Amniotic stem cell (primary cell): ENCODE measurements at regions not wholly inside any gene's neighbourhood (a gene's known extent, or its start where the extent isn't known, plus 50 kb on each side); places are given as distances from the start of the nearest gene placed in this dataset.
"Not testable (repeated sequence)": the region's sequence is repeated elsewhere in the genome, so short reads cannot be mapped to it uniquely, and the experiment has no call there.

Source experiments
- DNase-seq: peaks from one replicate; lab custom pipeline; 2025; lab: John Stamatoyannopoulos, UW

DNA sequence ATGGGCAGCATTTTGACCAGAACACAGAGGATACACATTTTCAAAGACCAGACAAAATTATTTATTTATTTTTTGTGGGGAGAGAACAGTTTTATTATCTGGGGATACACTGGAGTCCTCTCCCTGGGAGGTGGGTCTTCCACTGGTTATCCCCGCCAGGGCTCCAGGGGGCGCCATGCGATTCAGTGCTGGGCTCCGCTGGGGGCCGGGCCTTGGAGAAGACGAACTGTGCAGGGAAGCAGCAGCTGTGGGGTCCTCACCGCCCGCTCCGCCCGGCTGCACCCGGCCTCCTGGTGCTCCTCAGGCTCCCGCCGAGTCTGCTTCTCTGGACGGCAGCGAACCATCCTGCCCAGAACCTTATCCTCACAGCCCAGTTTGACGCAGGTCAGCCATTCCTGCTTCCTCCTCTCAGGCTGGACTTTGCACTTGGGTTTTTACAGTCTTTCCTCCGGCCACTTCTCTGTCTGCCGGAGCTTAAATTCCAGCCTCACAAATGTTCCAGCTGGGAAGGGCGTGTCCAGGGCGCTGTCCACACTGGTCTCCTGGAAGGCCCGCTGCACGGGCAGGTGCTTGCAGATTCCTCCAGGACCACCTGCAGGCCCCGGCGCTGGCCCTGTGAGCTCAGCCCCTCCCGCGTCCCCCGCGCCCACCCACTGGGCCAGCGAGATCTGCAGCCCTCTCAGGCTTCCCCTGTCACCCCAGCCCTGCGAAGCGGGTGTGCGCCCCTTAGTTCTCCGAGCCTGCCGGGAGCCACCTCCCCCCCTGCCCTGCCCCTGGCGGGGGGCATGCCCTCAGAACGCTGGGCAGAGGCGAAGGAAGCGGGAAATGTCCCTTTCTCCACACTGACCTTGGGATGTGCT, 1830.0 kb upstream of the DEFB115 start:
- no peak for DNase-seq

DNA sequence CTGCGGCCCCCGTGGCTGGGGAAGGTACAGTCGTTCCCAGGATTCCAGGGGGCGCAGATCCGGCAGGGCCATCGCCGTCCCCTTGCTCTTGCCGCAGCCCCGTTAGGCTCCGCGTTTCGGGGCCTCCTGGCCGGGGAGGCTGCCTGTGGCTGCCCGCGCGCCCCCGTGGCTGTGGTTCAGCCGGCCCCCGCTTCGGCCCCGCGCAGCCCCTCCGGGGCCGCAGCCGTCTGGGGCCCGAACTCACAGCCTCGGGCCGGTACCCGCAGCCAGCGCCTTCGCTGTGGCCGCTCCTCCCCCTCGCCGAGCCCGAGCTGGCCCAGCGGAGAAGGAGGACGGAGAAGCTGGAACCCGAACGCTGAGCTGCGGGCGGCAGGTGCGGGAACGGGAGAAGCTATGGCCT, 1826.9 kb upstream of the DEFB115 start:
- DNase-seq, result no peak

DNA sequence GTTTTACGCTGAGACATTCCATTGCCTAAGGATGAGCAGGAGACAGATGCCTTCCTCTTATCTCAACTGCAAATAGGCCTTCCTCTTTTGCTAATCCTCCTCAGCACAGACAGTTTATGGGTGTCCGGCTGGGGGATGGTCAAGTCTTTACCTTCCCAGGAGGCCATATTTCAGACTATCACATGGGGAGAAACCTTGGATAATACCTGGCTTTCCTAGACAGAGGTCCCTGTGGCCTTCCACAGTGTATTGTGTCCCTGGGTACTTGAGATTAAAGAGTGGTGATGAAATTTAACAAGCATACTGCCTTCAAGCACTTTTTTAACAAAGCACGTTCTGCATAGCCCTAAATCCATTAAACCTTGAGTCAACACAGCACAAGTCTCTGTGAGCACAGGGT, 1816.7 kb upstream of the DEFB115 start:
- DNase-seq, result not testable (repeated sequence)

DNA sequence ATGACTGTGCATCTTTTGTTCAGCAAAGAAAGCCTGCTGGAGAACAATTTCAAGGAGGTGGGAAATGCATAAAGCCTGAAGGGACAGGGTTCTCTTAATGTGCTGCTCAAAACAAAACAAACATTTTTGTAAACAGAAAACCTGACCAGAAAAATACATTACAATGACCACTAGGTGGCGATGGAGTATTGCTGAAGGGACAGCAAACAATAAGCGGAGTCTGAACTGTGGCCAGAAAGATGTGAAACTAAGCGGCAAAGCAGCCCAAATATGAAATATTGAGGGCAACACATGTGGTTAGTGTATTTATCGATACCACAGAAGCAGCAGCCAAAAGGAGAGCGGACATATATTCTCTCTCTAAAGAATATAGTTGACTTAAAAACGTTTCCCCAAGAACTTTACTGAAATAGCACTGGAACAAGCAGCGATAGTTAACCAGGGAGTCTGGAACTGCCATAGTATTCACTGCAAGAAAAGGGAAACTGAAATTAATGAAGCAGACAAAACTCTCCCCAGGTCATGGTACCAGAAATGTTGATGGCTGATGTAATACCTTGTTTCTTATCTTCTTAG, 1814.2 kb upstream of the DEFB115 start:
- DNase-seq, result peak; percentile 1

DNA sequence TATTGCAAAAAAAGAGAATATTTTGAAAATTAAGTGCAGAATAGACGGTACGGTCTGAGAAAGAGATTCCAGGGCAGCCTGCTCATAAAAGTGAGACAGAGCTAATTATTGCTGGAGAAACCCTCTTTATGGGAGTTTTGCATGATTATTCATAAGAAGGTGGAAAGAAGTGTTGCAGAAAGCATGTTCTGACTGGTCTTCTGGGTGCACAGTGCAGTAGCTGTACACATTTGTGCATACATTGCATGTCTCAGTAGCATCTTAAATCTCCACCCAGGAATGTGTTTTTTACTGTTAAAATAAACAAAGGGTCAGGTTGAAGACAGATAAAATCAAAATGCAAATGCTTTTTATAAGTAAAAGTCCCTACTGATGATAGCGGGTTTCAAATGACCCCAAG, 1813.6 kb upstream of the DEFB115 start:
- no peak for DNase-seq

DNA sequence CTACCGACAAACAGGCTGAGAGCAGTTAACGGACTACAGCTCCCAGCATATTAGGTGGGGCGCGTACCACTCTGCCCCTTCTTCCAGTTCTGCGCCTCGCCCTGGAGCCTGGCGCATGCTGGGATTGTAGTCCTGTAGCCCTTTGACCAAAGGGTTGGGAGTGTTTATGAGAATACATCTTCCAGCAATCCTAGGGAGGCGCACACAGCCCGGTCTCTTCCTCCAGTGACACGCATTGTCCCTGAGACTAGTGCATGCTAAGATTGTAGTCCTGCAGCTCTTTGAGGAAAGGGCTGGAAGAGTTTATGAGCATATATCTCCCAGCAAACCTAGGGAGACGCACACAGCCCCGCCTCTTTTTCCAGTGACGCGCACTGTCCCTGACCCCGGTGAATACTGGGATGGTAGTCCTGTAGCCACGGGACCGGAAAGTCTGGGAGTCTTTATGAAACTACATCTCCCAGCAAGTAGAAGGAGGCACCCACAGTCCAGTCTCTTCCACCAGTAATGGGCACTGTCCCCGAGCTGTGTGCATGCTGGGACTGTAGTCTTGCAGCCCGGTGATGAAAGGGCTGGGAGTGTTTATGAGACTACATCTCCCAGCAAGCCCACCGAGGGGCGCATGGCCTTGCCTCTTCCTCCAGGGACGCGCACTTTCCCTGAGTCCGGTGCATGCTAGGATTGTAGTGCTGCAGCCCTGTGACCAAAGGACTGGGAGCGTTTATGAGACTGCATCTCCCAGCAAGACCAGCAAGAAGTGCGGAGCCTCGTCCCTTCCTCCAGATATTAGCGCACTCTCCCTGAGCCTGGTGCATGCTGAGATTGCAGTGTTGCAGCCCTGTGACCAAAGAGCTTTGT, 1812.2 kb upstream of the DEFB115 start:
- not testable (repeated sequence) for DNase-seq

DNA sequence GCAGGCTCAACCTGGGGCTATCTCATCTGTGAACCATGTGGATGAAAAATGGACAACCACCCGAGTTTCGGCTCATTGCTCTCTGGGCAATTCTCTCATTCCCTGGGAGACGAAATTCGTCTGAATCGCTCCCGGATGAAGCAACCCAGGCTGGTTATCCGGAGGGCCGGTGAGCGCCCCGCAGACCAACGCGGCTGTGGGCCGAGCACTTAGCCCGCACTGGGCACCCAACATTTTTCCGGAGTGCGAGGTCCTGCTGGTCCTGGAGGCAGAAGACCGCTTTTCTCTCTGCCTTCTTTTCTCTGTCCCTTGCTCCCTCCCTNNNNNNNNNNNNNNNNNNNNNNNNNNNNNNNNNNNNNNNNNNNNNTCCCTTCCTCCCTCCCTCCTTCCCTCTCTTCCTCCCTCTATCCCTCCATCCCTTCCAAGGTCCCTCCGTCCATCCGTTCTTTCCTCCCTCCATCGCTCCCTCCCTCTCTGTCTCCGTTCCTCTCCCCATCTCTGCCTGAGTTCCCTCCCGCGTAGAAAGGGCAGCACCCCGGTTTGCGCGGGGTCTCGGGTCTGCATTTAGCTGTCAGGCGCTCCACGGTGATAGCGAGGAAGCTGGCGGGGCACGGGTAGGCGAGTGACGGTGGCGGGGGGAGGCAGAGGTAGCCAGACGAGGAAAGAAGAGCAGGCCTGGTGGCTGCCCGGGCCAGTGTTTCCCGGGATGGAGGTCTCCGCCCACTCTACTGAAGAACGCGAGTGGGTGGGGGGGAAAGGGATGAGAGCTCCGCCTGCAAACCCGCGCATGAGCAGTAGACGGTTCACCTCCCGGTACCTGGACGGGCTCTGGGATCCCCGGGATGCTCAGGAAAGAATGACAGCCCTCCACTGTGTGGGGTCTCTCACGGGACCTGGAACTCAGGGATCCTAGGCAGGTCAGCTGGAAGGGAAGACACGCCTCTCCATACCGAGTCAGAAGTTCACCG, 1809.7 kb upstream of the DEFB115 start:
- not testable (repeated sequence) for DNase-seq

DNA sequence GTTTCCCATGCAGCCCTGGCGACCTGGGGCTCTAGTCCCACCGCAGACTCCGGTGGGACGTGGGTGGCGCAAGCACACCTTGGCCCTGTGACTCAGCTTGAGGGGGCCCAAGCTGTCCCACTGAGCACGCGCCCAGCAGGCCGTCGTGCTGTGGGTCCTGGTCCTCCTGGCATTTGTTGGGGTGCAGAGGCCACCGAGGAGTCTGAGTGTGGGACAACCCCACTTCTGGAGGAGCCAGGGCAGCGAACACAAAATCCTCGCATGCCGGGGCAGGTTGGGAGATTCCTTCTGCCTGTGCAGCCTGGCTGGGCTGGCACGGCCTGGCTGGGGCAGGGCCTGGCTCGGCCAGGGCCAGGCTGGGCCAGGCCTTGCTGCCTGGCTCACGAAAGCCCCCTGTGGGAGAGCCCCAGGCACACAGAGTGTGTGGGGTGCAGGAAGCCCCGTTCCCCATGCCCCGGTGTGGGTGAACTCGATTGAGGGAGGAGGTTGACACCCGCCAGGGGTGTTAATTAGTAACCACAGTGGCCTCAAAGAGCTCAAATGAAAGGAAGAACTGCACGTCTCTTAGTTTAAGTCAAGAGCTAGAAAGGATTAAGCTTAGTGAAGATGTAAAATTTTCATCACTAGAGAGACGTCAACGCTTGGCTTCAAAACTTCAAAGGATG, 1808.5 kb upstream of the DEFB115 start:
- no peak for DNase-seq

DNA sequence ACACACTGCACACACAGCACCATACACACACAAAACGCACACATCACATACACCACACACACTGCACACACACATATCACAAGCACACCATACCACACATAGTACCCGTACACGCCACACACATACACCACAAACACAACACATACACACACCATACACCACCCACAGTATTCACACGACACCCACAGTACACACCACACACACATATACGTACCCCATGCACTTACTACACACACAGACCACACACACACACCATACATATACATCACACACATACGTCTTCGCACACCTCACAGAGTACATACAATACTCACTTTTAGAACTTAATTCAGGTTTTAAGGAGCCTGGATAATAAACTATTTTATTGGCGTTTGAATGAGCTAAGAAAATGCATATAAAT, 1805.3 kb upstream of the DEFB115 start:
- no peak for DNase-seq

DNA sequence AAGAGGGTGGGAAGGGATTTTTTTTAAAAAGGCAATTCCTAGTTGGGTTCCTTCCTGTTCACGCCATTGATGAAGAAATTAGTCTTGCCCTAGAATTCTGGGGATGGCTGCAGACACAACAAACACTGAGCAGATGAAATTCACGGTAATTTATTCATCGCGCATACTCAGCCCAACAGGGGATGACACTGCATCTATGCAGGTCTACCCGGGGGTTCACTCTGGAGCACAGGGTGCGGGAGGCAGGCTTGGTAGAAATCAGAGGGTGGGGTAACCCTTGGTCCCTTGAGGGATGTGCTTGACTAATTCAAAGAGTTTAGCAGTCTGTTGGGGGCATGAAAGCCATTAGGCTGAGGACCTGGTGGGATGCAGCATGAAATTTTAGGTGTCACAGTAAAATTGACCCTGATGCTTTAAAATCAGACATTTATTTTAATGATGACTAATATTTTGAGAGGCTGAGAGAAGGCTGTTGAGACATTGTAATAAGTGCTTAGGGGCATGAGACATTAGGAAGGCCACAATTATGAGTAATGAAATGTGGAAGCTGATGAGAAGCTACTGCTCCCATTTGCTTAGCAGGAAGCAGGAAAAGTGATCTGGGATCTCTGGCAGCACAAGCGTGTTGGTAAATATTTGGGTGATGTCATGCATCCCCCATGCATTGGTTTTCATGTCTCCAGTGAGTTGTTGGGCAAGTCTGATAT, 1800.3 kb upstream of the DEFB115 start:
- DNase-seq, result not testable (repeated sequence)

DNA sequence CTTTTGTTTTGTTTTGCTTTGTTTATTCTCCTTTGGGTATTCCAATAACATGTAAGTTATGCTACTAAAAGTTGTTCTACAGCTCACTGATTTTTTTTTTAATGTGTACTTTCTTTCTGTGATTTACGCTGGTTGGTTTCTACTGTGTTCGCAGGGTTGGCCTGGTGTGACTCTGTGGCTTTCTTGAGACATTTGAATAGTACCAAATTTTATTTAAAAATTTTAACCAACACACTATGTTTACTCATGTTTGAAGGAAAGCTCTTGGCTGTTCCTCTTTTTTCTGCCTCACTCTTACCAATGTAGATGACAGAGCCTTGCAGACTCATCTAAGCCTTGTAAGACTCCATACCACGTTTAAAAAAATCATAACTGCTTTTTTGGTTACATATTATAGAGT, 1784.9 kb upstream of the DEFB115 start:
- DNase-seq, result no peak

DNA sequence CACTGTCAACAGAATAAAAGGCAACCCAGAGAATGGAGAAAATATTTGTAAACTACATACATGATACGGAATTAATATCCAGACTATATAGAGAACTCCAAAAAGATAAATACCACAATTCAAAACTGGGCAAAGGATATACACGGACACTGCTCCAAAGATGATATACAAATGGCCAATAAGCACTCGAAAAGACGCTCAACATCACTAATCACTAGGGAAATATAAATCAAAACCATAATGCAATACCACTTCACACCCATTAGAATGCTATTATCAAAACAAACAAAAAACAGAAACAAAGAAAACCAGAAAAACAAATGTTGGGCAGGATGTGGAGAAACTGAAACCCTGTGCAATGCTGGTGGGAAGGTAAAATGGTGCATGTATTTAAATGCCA, 1764.6 kb upstream of the DEFB115 start:
- not testable (repeated sequence) for DNase-seq

DNA sequence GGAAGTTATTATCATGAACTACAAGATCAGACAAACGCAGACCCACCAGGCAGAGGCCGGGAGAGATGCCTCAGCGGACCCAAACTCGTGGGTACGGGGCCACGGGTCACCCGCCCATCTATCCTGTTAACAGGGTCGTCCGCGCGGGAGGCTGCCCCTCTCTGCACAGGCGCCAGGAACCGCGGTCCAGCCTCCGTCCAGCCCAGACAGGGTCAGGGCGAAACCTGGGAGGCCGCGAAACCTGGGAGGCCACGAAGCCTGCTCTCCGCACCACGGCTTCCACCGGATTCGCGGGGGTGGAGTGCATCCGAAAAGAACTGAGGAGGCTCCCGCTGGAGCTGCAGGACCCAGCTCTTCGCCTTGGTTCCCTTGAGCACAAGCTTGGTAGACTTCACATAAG, 1760.7 kb upstream of the DEFB115 start:
- not testable (repeated sequence) for DNase-seq

DNA sequence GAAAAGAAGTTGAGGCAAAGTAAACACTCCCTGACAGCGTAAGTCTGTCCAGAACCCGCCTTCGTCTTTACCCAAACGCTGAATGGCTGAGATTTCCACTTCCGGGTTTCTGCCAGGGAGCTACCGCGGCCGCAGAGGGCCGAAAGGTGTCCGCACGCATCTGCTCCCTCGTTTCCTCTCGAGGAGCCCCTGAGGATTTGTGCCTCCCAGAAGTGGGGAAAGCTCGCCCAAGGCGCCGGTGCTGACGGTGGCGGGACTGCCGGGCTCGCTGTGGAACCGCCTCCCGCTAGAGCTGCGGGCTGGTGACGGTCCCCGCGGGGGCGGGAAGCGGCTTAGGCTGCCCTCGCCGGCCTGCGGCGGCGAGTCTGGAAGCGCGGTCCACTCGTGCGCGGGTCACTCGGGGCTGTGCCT, 1760.2 kb upstream of the DEFB115 start:
- DNase-seq, result no peak

DNA sequence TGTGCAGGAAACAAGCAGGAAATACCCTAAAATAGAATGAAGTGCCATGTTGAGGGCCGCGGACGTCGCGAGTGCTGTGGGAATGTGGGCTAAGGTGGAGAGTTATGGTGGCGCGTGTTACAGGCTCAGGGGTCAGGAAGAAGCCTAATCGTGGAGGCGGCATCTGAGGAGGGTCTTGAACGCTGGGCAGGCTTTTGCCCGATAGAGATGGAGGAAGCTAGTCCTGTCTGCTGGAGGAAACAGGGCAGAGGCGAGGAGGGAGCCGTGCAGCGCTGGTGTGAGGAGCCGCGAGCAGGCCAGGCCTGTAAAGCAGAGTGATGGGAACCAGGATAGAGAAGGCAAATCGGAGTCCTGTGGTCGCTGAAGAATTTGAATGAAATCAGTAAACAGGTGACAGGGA, 1759.8 kb upstream of the DEFB115 start:
- not testable (repeated sequence) for DNase-seq

DNA sequence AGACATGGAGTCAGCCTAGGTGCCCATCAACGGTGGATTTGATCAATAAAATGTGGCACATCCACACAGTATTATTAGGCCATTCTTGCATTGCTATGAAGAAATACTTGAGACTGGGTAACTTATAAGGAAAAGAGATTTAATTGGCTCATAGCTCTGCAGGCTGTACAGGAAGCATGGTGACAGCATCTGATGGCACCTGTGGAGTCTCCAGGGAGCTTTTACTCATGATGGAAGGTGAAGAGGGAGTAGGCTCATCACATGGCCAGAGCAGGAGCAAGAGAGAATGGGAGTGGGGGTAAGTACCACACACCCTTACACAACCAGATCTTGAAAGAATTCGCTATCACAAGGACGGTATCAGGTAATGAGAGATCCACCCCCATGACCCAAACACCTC, 1756.7 kb upstream of the DEFB115 start:
- DNase-seq, result not testable (repeated sequence)

DNA sequence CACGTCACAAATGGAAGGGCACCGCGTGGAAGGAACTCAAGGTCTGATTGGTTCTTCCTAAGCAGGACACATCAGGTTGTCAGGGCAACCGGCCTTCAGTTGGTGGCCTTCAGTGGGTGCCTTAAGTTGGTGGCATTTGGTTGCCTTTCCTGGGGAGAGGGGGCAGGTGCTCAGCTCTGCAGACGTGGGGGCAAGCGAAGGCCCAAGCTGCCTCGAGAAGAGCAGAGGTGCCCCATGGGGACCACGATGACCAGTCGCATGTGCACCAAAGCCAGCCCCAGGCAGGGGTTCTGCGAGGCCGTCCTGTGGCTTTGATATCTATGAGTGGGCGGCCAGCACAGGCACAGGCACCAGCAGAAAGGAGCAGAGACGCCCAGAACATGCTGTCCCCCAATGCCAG, 1742.8 kb upstream of the DEFB115 start:
- DNase-seq, result not testable (repeated sequence)

DNA sequence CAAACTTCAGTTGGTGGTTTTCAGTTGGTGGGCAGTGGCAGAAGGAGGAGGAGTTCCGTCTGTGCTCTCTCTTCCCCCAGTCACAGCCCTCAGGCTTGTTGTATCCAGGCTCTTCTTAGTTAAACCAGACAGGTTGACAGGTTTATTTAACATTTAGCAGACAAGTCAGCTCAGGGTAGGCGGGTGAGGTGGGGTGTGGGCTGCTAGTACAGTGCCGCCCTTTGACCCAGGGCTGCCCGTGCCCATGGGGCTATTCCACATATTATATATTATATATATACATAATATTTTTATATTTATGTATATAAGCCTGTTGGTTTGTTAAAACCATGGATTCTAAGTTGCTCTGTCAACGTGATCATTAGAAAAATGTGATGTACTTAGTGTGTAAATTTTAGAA, 1740.6 kb upstream of the DEFB115 start:
- not testable (repeated sequence) for DNase-seq

DNA sequence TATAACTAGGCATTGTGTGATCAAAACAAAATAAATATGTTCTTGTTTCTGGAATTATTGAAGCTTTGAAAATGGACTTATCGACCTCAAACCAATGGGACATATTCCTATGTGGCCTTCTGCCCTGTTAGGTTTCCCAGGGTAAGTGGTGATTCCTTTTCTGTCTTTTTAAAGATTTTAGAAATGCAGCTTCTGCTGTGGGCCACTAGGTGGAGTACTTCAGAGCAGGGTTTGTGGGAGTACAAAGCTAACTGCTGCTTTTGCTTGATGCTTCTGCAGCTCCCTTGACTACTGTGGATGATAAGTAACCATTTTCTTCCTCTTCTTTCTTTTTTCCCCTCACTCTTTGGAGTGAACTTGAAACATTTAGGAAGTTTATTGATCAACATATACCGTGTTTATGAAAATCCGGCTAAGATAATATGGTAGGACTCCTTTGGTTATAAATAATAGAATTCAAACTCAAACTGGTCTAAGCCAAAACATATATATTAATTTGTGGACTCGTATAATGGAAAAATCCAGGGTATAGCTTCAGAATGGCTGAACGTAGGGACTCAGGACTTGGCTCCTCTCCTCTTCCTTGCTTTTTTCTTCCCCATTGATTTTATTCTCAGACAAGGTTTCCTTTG, 1737.7 kb upstream of the DEFB115 start:
- DNase-seq, result not testable (repeated sequence)
